Activated CD8-positive, alpha-beta memory T cell treated with anti-CD3 and anti-CD28 coated beads for 1 hour (primary cell): ENCODE measurements at regions not wholly inside any gene's neighbourhood (a gene's known extent, or its start where the extent isn't known, plus 50 kb on each side); places are given as distances from the start of the nearest gene placed in this dataset.

Experiments
- DNase-seq, 2 donors: peaks; one replicate each; pipeline ENCODE4 v3.0.0-alpha.2; 2020; ENCODE audit warnings: low read depth in 1 of 2; ENCODE audit errors: extremely low read depth in 1 of 2

GRCh38 chr6:164926686-164927085 is 382.7 kb downstream of the C6orf118 start:
- no peak for DNase-seq

- DNase-seq: no peak
Measured at GRCh38 chr6:164925681-164926530, 383.5 kb downstream of the C6orf118 start.

- DNase-seq: no peak
Measured at GRCh38 chr6:164924674-164925073, 384.7 kb downstream of the C6orf118 start.

- DNase-seq: no peak
Measured at GRCh38 chr6:164917211-164917610, 392.2 kb downstream of the C6orf118 start.

- DNase-seq: no peak
Measured at GRCh38 chr6:164916087-164916486, 393.3 kb downstream of the C6orf118 start.

- DNase-seq: no peak
Measured at GRCh38 chr6:164911873-164912580, 397.4 kb downstream of the C6orf118 start.

- no peak for DNase-seq
Measured at GRCh38 chr6:164911151-164911550, 398.3 kb downstream of the C6orf118 start.

- no peak for DNase-seq
Measured at GRCh38 chr6:164906766-164907165, 402.6 kb downstream of the C6orf118 start.

- no peak for DNase-seq
Measured at GRCh38 chr6:164905311-164905710, 404.1 kb downstream of the C6orf118 start.

GRCh38 chr6:164898412-164898811 is 411.0 kb downstream of the C6orf118 start:
- no peak for DNase-seq

GRCh38 chr6:164897523-164898235 is 411.7 kb downstream of the C6orf118 start:
- DNase-seq: no peak

GRCh38 chr6:164889980-164890379 is 419.4 kb downstream of the C6orf118 start:
- DNase-seq: no peak

GRCh38 chr6:164887660-164888059 is 421.7 kb downstream of the C6orf118 start:
- DNase-seq: no peak

- no peak for DNase-seq
Measured at GRCh38 chr6:164882236-164882635, 427.2 kb downstream of the C6orf118 start.

- no peak for DNase-seq
Measured at GRCh38 chr6:164871783-164872182, 437.6 kb downstream of the C6orf118 start.

GRCh38 chr6:164870164-164870563 is 439.2 kb downstream of the C6orf118 start:
- no peak for DNase-seq

GRCh38 chr6:164861967-164862366 is 447.4 kb downstream of the C6orf118 start:
- DNase-seq: no peak

- DNase-seq: no peak
Measured at GRCh38 chr6:164859816-164860215, 449.6 kb downstream of the C6orf118 start.

- DNase-seq: no peak
Measured at GRCh38 chr6:164856138-164856537, 453.3 kb downstream of the C6orf118 start.

- DNase-seq: no peak
Measured at GRCh38 chr6:164855281-164855680, 454.1 kb downstream of the C6orf118 start.

- DNase-seq: no peak
Measured at GRCh38 chr6:164854526-164854925, 454.9 kb downstream of the C6orf118 start.
